Left ventricle myocardium inferior (tissue), 1 donor: ENCODE measurements at regions not wholly inside any gene's neighbourhood (a gene's known extent, or its start where the extent isn't known, plus 50 kb on each side); places are given as distances from the start of the nearest gene placed in this dataset.
A peak's percentile ranks its signal among the peaks of the same experiment; 100 is the strongest.

Experiments
- DNase-seq: peaks from one replicate; pipeline ENCODE4 v3.0.0-alpha.2; 2020
- H3K27ac ChIP-seq: fragments of 200-600 bp; replicated peaks from 2 replicates; pipeline ENCODE4 v1.8.0; 2021
- H3K27me3 ChIP-seq: fragments of 200-600 bp; 2 replicates; pipeline ENCODE4 v1.8.0; 2021; ENCODE audit warnings: low read depth
- H3K36me3 ChIP-seq: fragments of 200-600 bp; 2 replicates; pipeline ENCODE4 v1.8.0; 2021
- H3K4me1 ChIP-seq: fragments of 200-600 bp; 2 replicates; pipeline ENCODE4 v1.8.0; 2021
- H3K4me3 ChIP-seq: fragments of 200-600 bp; 2 replicates; pipeline ENCODE4 v1.8.0; 2021; ENCODE audit warnings: mild to moderate bottlenecking, moderate library complexity
- H3K9me3 ChIP-seq: fragments of 200-600 bp; replicated peaks from 2 replicates; pipeline ENCODE4 v1.8.0; 2021
- intact Hi-C: fragments of 100-400 bp; cut with micrococcal nuclease; formaldehyde crosslinking; loops from one replicate; pipeline ENCODE4 v1.11.0; 2022
- TF ChIP-seq, protein P1 (sequence below): fragments of 200-600 bp; IDR thresholded peaks from 2 replicates; pipeline ENCODE4 v1.8.0; 2021; ENCODE audit warnings: antibody characterized with exemption, mild to moderate bottlenecking, borderline replicate concordance
- donor health status: DM: no; HTN: yes; CAD: no; lungs with severe emphysema.

DNA sequence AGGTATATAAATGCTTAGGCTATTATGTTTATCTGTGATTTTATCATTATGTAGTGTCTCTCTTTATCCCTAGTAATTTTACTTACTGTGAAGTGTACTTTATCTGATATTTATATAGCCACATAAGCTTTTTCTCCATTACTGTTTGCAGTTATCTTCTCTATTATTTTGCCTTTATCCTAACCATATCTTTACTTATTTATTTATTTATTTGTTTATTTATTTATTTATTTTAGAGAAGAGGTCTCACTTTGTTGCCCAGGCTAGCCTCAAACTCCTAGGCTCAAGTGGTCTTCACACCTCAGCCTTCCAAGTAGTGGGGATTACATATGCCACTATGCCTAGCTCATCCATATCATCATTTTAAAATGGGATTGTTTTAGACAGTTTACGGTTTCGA, 331.8 kb downstream of the C7orf25 start:
- peaks cover 49% of the 10 kb centered on the region for H3K9me3 ChIP-seq
- H3K4me3 ChIP-seq, result no peak overlapping the region
- H3K4me1 ChIP-seq, result no peaks in the 10 kb centered on the region
- TF ChIP-seq, protein P1, sequence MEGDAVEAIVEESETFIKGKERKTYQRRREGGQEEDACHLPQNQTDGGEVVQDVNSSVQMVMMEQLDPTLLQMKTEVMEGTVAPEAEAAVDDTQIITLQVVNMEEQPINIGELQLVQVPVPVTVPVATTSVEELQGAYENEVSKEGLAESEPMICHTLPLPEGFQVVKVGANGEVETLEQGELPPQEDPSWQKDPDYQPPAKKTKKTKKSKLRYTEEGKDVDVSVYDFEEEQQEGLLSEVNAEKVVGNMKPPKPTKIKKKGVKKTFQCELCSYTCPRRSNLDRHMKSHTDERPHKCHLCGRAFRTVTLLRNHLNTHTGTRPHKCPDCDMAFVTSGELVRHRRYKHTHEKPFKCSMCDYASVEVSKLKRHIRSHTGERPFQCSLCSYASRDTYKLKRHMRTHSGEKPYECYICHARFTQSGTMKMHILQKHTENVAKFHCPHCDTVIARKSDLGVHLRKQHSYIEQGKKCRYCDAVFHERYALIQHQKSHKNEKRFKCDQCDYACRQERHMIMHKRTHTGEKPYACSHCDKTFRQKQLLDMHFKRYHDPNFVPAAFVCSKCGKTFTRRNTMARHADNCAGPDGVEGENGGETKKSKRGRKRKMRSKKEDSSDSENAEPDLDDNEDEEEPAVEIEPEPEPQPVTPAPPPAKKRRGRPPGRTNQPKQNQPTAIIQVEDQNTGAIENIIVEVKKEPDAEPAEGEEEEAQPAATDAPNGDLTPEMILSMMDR, result no peak
- no peak for DNase-seq
- intact Hi-C loops, result no loop called here
- H3K36me3 ChIP-seq, result no peaks in the 10 kb centered on the region
- H3K27me3 ChIP-seq, result no peaks in the 10 kb centered on the region
- H3K27ac ChIP-seq, result no peak overlapping the region

DNA sequence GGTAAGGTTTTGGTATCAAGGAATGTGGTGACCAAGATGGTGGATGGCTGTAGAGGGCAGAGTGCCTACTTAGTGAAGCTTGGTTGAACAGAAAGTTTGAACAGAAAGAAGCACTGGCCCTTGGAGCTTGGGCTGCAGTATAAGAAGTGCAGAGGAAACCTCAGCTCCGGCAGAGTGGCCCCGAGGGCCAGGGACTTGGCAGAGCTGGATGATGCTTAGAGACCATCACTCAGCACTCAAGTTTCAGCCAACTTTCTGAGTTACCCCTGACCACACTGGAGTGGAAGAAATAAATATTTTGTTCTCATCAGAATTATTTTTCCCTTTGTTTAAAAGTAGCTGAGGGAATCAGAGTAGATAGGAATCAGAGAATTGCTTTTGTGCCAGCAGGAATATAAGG, 336.7 kb downstream of the C7orf25 start:
- TF ChIP-seq, protein P1, result no peak
- Histone ChIP-seq H3K27ac (no peak overlapping the region), H3K27me3 (peaks cover 4% of the 10 kb centered on the region), H3K9me3 (peaks cover 21% of the 10 kb centered on the region), H3K36me3 (no peaks in the 10 kb centered on the region), H3K4me1 (no peaks in the 10 kb centered on the region), H3K4me3 (no peak overlapping the region)
- intact Hi-C loops, result no loop called here
- DNase-seq, result no peak

DNA sequence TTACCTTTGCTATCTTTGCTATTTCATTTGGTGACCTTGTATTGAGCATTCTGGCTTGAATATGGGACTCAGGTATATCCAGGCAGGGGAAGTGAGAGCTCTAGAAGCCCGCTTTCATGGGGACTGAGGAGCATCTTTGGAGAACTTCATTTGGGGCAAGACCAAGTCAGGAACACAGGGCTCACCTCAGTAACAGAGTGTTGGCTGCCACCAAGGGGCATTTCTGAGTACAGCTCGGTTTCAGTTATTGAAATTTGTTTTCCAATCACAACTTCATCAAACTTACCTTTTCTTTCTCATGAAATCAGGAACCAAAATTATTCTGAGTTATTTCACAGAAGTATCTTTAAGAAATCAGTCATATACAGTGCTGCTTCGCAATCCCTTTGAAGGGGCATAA, 337.2 kb downstream of the C7orf25 start:
- H3K36me3 ChIP-seq, result no peaks in the 10 kb centered on the region
- TF ChIP-seq, protein P1, result peak; percentile 34
- H3K27me3 ChIP-seq, result peaks cover 4% of the 10 kb centered on the region
- H3K27ac ChIP-seq, result no peak overlapping the region
- no peaks in the 10 kb centered on the region for H3K4me1 ChIP-seq
- intact Hi-C loops, result no loop called here
- no peak overlapping the region for H3K4me3 ChIP-seq
- no peak for DNase-seq
- peaks cover 16% of the 10 kb centered on the region for H3K9me3 ChIP-seq

DNA sequence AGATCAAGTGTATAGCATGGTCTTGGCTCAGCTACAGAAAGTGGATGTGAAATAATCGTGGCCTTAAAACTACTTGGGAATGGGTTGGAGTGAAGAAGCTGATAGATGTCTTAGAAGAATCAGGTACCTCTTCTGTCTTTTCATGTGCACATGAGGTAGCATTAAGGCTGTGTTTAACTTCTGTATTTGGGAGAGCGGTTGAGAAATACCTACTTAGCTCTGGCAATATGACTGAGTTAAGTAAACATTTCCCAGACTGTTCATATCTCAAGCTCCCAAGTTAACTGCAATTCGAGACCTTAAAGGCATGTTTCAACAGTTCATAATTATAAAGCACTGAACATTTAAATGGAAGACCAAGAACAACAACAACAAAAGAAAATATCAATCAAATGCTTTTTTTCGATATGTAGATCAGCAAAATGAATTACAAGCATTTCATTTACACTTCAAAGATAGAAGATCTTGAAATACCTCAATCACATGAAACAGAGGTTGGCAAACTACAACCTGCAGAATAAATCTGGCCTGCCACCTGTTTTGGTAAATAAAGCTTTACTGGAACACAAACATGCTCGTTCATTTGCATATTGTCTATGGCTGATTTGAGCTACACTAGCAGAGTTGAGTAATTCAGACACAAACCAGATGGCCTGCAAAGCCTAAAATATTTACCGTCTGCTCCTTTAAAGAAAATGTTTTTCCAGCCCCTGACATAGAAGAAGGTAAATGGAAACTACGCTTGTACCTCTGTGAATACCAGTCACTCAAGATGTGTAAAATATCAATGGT, 337.1 kb upstream of the GLI3 start:
- Histone ChIP-seq H3K4me1 (no peaks in the 10 kb centered on the region), H3K36me3 (no peaks in the 10 kb centered on the region), H3K27me3 (peaks cover 4% of the 10 kb centered on the region), H3K27ac (no peak overlapping the region), H3K4me3 (no peak overlapping the region), H3K9me3 (peaks cover 10% of the 10 kb centered on the region)
- DNase-seq, result no peak
- TF ChIP-seq, protein P1, result no peak
- intact Hi-C loops, result no loop called here

DNA sequence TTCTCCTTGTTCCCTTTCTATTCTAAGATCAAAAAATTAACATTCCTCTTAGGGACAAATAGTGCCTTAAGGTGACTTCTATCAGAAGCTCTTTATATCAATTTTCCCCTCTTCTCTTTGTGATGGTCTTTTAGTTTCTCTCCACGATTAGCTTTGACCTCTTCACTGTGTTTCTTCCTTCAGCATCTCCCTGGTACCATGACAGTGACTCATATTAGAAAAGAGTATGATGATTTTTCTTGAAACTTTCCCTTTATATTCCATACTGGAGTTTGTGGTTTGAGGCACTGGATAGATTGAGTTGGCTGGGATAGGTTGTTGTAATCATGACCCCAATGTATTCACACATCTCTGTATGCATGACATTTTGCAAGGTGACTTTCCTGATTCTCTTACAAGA, 335.6 kb upstream of the GLI3 start:
- TF ChIP-seq, protein P1, result no peak
- no peak overlapping the region for H3K4me3 ChIP-seq
- H3K36me3 ChIP-seq, result no peaks in the 10 kb centered on the region
- no peak overlapping the region for H3K27ac ChIP-seq
- H3K4me1 ChIP-seq, result no peaks in the 10 kb centered on the region
- H3K27me3 ChIP-seq, result peaks cover 4% of the 10 kb centered on the region
- intact Hi-C loops, result no loop called here
- DNase-seq, result no peak
- H3K9me3 ChIP-seq, result no peaks in the 10 kb centered on the region
